Cardiac fibroblast (primary cell): ENCODE measurements at regions not wholly inside any gene's neighbourhood (a gene's known extent, or its start where the extent isn't known, plus 50 kb on each side); places are given as distances from the start of the nearest gene placed in this dataset.

Experiments used
- DNase-seq, 2 donors: peaks; one replicate each; pipeline versions ENCODE4 v3.0.0 to v3.0.0-alpha.2; 2010; ENCODE audit warnings: low read depth in 2 of 2
- H3K4me3 ChIP-seq, 2 donors: replicated peaks in 1 of 2; 1 replicate in 1 of 2; 2 replicates in 1 of 2; pipeline ENCODE4 v1.5.1; 2011; ENCODE audit warnings: low read depth in 2 of 2, low read length in 2 of 2, mild to moderate bottlenecking in 2 of 2, moderate library complexity in 1 of 2
- TF ChIP-seq, protein P1 (sequence below): IDR thresholded peaks from one replicate; pipeline ENCODE4 v1.5.1; 2011; ENCODE audit warnings: low read depth, mild to moderate bottlenecking, low read length, inconsistent platforms

DNA sequence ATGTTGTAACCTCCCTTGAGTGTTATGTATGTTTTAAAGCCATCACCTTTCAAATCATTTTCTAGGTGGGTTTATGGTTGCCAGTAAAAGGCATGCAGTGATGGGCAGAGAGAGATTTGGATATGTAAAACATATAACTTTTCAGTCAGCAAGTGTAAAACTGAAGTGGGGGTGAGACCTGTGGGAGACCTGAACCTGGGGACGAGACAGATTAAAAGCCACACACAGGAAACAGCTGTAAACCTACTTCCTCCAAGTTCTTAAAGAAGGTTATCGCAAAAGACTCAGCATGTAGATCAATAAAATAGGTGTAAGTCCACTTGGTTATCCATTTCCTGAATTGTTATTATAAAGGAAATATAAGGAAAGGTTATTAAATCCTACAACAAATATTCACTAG lies 76.6 kb downstream of the YIPF5 start:
- no peak overlapping the region for H3K4me3 ChIP-seq
- TF ChIP-seq, protein P1, sequence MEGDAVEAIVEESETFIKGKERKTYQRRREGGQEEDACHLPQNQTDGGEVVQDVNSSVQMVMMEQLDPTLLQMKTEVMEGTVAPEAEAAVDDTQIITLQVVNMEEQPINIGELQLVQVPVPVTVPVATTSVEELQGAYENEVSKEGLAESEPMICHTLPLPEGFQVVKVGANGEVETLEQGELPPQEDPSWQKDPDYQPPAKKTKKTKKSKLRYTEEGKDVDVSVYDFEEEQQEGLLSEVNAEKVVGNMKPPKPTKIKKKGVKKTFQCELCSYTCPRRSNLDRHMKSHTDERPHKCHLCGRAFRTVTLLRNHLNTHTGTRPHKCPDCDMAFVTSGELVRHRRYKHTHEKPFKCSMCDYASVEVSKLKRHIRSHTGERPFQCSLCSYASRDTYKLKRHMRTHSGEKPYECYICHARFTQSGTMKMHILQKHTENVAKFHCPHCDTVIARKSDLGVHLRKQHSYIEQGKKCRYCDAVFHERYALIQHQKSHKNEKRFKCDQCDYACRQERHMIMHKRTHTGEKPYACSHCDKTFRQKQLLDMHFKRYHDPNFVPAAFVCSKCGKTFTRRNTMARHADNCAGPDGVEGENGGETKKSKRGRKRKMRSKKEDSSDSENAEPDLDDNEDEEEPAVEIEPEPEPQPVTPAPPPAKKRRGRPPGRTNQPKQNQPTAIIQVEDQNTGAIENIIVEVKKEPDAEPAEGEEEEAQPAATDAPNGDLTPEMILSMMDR = no peak
- DNase-seq = no peak

- no peak overlapping the region for H3K4me3 ChIP-seq
- no peak for DNase-seq
- TF ChIP-seq, protein P1 = no peak
Measured at GRCh38 chr5:144100702-144101101, 69.8 kb downstream of the YIPF5 start.

DNA sequence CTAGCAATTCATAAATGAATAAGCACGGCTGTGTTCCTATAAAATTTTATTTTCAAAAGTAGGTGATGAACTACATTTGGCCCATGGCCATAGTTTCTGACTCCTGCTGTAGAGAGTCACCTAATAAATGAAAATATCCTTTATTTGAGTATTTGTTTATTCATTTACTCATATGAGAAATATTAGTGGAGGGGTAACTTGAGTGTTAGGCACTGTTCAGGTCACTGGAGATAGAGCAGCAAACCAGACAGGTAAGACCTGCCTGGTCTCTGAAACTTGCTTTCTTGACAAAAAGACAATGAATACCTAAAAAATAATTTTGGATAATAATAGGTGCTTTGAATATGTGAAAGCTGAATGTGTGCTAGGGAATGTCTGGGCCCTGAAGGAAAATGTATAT lies 68.8 kb downstream of the YIPF5 start:
- H3K4me3 ChIP-seq = no peak overlapping the region
- TF ChIP-seq, protein P1 = no peak

GRCh38 chr5:144102361-144102760 lies 68.1 kb downstream of the YIPF5 start:
- no peak overlapping the region for H3K4me3 ChIP-seq
- DNase-seq = no peak
- TF ChIP-seq, protein P1 = no peak

More for the DNA sequence above, 68.8 kb downstream of the YIPF5 start:
- no peak for DNase-seq

GRCh38 chr5:144102979-144103378 lies 67.5 kb downstream of the YIPF5 start:
- no peak for DNase-seq
- no peak overlapping the region for H3K4me3 ChIP-seq
- TF ChIP-seq, protein P1 = no peak

DNA sequence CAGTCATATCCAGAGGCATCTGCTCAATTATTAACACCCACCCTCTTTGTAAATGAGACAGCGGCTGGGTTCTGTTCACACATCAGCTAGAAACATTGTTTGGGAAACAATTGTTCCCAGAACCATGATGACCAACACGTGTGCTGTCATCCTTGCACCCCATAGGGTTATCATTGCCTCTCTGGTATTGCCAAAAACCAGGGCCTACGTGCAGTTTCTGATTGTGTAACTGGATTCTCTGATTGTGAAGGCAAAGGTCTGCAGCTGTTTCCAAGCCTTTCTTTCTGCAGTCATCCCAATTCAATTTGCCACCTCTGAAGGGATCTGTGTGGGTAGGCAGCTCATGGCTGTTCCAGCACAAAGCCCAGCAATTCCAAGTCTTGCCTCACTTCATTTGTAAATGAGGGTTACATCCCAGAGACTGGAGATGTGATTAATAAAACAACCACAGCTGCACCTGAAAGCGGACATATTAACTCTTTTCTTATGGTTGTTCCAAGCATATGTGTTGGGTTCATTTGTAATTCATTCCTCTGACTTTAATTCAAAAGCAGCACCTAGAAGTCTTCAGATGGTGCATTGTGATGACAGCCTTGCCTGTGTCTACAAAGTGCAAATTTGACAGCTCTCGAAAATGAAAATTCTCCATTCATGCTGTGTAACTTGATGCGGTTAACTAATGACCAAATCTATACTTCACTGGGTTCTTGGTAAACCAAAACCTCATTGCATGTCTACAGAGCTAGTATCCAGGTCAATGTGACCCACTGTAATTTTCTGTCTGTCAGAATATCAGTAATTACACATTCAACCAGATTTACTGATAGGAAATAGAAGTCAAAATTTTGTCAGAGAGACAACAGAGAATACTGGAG lies 66.6 kb downstream of the YIPF5 start:
- no peak overlapping the region for H3K4me3 ChIP-seq
- no peak for DNase-seq
- TF ChIP-seq, protein P1 = no peak
